Thyroid gland (tissue), 4 donors: ENCODE measurements at regions not wholly inside any gene's neighbourhood (a gene's known extent, or its start where the extent isn't known, plus 50 kb on each side); places are given as distances from the start of the nearest gene placed in this dataset.

Experiments used
- CTCF ChIP-seq, 6 experiments: fragments of 200-600 bp in 3 of 6; fragments of 450-650 bp in 3 of 6; sonication (generic) in 3 of 6; IDR thresholded peaks; one replicate each; pipeline ENCODE4 v1.5.1; 2016 to 2019; ENCODE audit warnings: antibody characterized with exemption in 6 of 6, mild to moderate bottlenecking in 2 of 6, inconsistent platforms in 1 of 6, moderate library complexity in 1 of 6
- POLR2A ChIP-seq, 2 donors: fragments of 450-650 bp; IDR thresholded peaks; one replicate each; pipeline ENCODE4 v1.6.1; 2017; ENCODE audit warnings: antibody characterized with exemption in 2 of 2, mild to moderate bottlenecking in 2 of 2, moderate library complexity in 1 of 2

- TF ChIP-seq CTCF (IDR thresholded peaks at IDR 0.05), result no peak
- TF ChIP-seq POLR2A (IDR thresholded peaks at IDR 0.05), result no peak
Observed at GRCh38 chr4:32340591-32340990, 1620.4 kb downstream of the PCDH7 start.
